ENCODE measurements at regions not wholly inside any gene's neighbourhood (a gene's known extent, or its start where the extent isn't known, plus 50 kb on each side); places are given as distances from the start of the nearest gene placed in this dataset.

GRCh38 chr2:71827973-71828372 lies 319.7 kb downstream of the CYP26B1 start:
- intact Hi-C loops (cut with micrococcal nuclease; ENCODE audit: unreplicated experiment) = no loop called here
- Mint-ChIP-seq H3K36me3 (ENCODE audit: insufficient read depth, unreplicated experiment) (no peaks in the 10 kb centered on the region), H3K27me3 (ENCODE audit: unreplicated experiment) (peaks cover 42% of the 10 kb centered on the region), H3K9me3 (ENCODE audit: low read depth, unreplicated experiment) (no peaks in the 10 kb centered on the region), H3K4me1 (ENCODE audit: low read depth, unreplicated experiment) (no peaks in the 10 kb centered on the region), H3K4me3 (ENCODE audit: low read depth, unreplicated experiment) (no peak overlapping the region), H3K27ac (ENCODE audit: unreplicated experiment) (no peak overlapping the region)
- no peak for TF ChIP-seq CTCF (IDR thresholded peaks at IDR 0.05; ENCODE audit: unreplicated experiment)
- no TSS peak for BruUV-seq (replicated peaks)
- DNase-seq = no peak
- CTCF ChIA-PET = no interaction called here

GRCh38 chr2:71827524-71827901 lies 320.1 kb downstream of the CYP26B1 start:
- H3K9me3 Mint-ChIP-seq (ENCODE audit: low read depth, unreplicated experiment) = no peaks in the 10 kb centered on the region
- BruUV-seq (replicated peaks) = no TSS peak
- no peaks in the 10 kb centered on the region for H3K4me1 Mint-ChIP-seq (ENCODE audit: low read depth, unreplicated experiment)
- TF ChIP-seq CTCF (IDR thresholded peaks at IDR 0.05; ENCODE audit: unreplicated experiment) = no peak
- DNase-seq = no peak
- H3K27ac Mint-ChIP-seq (ENCODE audit: unreplicated experiment) = no peak overlapping the region
- no peak overlapping the region for H3K4me3 Mint-ChIP-seq (ENCODE audit: low read depth, unreplicated experiment)
- CTCF ChIA-PET = no interaction called here
- peaks cover 45% of the 10 kb centered on the region for H3K27me3 Mint-ChIP-seq (ENCODE audit: unreplicated experiment)
- H3K36me3 Mint-ChIP-seq (ENCODE audit: insufficient read depth, unreplicated experiment) = no peaks in the 10 kb centered on the region
- intact Hi-C loops (cut with micrococcal nuclease; ENCODE audit: unreplicated experiment) = no loop called here

GRCh38 chr2:71826826-71827523 lies 320.7 kb downstream of the CYP26B1 start:
- peaks cover 50% of the 10 kb centered on the region for H3K27me3 Mint-ChIP-seq (ENCODE audit: unreplicated experiment)
- BruUV-seq (replicated peaks) = no TSS peak
- TF ChIP-seq CTCF (IDR thresholded peaks at IDR 0.05; ENCODE audit: unreplicated experiment) = no peak
- no peak for DNase-seq
- H3K4me1 Mint-ChIP-seq (ENCODE audit: low read depth, unreplicated experiment) = no peaks in the 10 kb centered on the region
- no peak overlapping the region for H3K27ac Mint-ChIP-seq (ENCODE audit: unreplicated experiment)
- H3K9me3 Mint-ChIP-seq (ENCODE audit: low read depth, unreplicated experiment) = no peaks in the 10 kb centered on the region
- no peak overlapping the region for H3K4me3 Mint-ChIP-seq (ENCODE audit: low read depth, unreplicated experiment)
- intact Hi-C loops (cut with micrococcal nuclease; ENCODE audit: unreplicated experiment) = no loop called here
- H3K36me3 Mint-ChIP-seq (ENCODE audit: insufficient read depth, unreplicated experiment) = no peaks in the 10 kb centered on the region
- CTCF ChIA-PET = no interaction called here

- DNase-seq = no peak
- Mint-ChIP-seq H3K9me3 (ENCODE audit: low read depth, unreplicated experiment) (no peaks in the 10 kb centered on the region), H3K36me3 (ENCODE audit: insufficient read depth, unreplicated experiment) (no peaks in the 10 kb centered on the region), H3K27me3 (ENCODE audit: unreplicated experiment) (peaks cover 57% of the 10 kb centered on the region), H3K4me1 (ENCODE audit: low read depth, unreplicated experiment) (no peaks in the 10 kb centered on the region), H3K27ac (ENCODE audit: unreplicated experiment) (no peak overlapping the region), H3K4me3 (ENCODE audit: low read depth, unreplicated experiment) (no peak overlapping the region)
- intact Hi-C loops (cut with micrococcal nuclease; ENCODE audit: unreplicated experiment) = no loop called here
- BruUV-seq (replicated peaks) = no TSS peak
- no peak for TF ChIP-seq CTCF (IDR thresholded peaks at IDR 0.05; ENCODE audit: unreplicated experiment)
- CTCF ChIA-PET = no interaction called here
These were observed 321.4 kb downstream of the CYP26B1 start for GRCh38 chr2:71826299-71826698.

Measured in Calu3 (cell line).